ENCODE measurements at regions not wholly inside any gene's neighbourhood (a gene's known extent, or its start where the extent isn't known, plus 50 kb on each side); places are given as distances from the start of the nearest gene placed in this dataset.
"Not testable (repeated sequence)": the region's sequence is repeated elsewhere in the genome, so short reads cannot be mapped to it uniquely, and the experiment has no call there.

DNA sequence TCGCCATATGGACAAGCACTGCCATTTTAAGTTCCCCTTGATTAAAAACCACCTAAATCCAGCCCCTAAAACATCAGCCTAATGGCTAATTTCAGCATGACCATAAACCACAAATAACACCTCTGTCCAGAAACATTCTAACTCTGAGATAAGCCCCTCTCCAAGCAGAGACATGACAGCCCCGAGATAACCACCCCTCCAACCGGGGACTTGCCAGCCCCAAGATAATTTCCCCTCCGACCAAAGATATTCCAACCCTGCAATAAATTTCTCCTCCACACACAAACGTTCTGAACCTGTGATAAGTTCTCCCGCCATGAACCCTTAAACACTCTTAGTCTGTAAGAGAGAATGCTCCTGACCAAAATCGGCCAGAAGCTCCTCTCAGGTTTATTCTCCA lies 586.8 kb downstream of the EDEM1 start:
- WGBS (ENCODE audit: insufficient coverage) = 83% methylated on average over 7 of the region's 7 CpGs
- TF ChIP-seq, protein P1, sequence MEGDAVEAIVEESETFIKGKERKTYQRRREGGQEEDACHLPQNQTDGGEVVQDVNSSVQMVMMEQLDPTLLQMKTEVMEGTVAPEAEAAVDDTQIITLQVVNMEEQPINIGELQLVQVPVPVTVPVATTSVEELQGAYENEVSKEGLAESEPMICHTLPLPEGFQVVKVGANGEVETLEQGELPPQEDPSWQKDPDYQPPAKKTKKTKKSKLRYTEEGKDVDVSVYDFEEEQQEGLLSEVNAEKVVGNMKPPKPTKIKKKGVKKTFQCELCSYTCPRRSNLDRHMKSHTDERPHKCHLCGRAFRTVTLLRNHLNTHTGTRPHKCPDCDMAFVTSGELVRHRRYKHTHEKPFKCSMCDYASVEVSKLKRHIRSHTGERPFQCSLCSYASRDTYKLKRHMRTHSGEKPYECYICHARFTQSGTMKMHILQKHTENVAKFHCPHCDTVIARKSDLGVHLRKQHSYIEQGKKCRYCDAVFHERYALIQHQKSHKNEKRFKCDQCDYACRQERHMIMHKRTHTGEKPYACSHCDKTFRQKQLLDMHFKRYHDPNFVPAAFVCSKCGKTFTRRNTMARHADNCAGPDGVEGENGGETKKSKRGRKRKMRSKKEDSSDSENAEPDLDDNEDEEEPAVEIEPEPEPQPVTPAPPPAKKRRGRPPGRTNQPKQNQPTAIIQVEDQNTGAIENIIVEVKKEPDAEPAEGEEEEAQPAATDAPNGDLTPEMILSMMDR (IDR thresholded peaks at IDR 0.05) = no peak

DNA sequence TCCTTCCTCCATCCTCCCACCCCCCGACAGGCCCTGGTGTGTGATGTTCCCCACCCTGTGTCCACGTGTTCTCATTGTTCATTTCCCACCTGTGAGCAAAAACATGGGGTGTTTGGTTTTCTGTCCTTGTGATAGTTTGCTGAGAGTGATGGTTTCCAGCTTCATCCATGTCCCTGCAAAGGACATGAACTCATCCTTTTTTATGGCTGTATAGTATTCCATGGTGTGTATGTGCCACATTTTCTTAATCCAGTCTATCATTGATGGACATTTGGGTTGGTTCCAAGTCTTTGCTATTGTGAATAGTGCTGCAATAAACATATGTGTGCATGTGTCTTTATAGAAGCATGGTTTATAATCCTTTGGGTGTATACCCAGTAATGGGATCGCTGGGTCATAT lies 587.6 kb downstream of the EDEM1 start:
- H3K9me3 ChIP-seq (ENCODE audit: control insufficient read depth, insufficient read depth, low read length); H3K4me3 ChIP-seq (ENCODE audit: low read length); H3K27ac Mint-ChIP-seq; H3K36me3 ChIP-seq (ENCODE audit: control insufficient read depth, insufficient read depth, low read length); H3K27ac ChIP-seq (ENCODE audit: low read length); H3K36me3 Mint-ChIP-seq; H3K4me3 Mint-ChIP-seq; H3K27me3 Mint-ChIP-seq (ENCODE audit: low read depth in 2 of 2); H3K4me1 ChIP-seq (ENCODE audit: control insufficient read depth, insufficient read depth, low read length); intact Hi-C loops (cut with micrococcal nuclease); H3K4me1 Mint-ChIP-seq; ATAC-seq; DNase-seq; H3K27me3 ChIP-seq (ENCODE audit: control insufficient read depth, insufficient read depth, low read length): not testable (repeated sequence)
- 100% methylated on average over 2 of the region's 3 CpGs for WGBS (ENCODE audit: insufficient coverage)
- peaks cover 4 to 12% of the 10 kb centered on the region in 2 donors for H3K9me3 Mint-ChIP-seq

More for the DNA sequence above, 586.8 kb downstream of the EDEM1 start:
- intact Hi-C loops (cut with micrococcal nuclease) = no loop called here
- Histone ChIP-seq H3K27me3 (ENCODE audit: control insufficient read depth, insufficient read depth, low read length) (no peaks in the 10 kb centered on the region), H3K27ac (ENCODE audit: low read length) (no peak overlapping the region), H3K4me3 (ENCODE audit: low read length) (no peak overlapping the region), H3K4me1 (ENCODE audit: control insufficient read depth, insufficient read depth, low read length) (no peaks in the 10 kb centered on the region), H3K36me3 (ENCODE audit: control insufficient read depth, insufficient read depth, low read length) (no peaks in the 10 kb centered on the region), H3K9me3 (ENCODE audit: control insufficient read depth, insufficient read depth, low read length) (no peaks in the 10 kb centered on the region)
- ATAC-seq (no peak), DNase-seq (no peak)
- Mint-ChIP-seq H3K9me3 (peaks cover 4 to 12% of the 10 kb centered on the region in 2 donors), H3K27me3 (ENCODE audit: low read depth in 2 of 2) (no peaks in the 10 kb centered on the region), H3K27ac (no peak overlapping the region), H3K4me3 (no peak overlapping the region), H3K36me3 (no peaks in the 10 kb centered on the region), H3K4me1 (no peaks in the 10 kb centered on the region)

DNA sequence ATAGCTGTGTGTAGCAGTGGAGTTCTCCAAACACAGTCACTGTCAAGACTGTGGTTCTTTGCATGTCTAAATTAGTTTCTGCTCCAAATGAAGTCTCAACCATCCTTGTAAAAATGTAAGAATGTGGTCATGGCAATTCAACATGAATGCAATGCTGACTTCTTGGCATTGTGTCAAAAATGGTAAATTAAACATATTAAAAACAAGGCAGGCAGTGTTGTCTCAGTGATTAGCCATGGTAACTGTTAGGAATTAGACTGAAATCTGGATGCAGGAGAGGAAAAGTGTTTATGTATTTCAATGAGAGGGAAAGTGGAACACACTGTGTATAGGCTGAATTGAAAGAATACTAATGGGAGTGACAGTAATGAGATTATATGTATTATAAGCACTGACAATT lies 597.2 kb downstream of the EDEM1 start:
- Mint-ChIP-seq H3K27ac (no peak overlapping the region), H3K4me3 (no peak overlapping the region), H3K9me3 (peaks cover 4 to 5% of the 10 kb centered on the region in 2 donors), H3K4me1 (no peaks in the 10 kb centered on the region), H3K27me3 (ENCODE audit: low read depth in 2 of 2) (no peaks in the 10 kb centered on the region), H3K36me3 (no peaks in the 10 kb centered on the region)
- H3K27ac ChIP-seq (ENCODE audit: low read length) = no peak overlapping the region
- no peaks in the 10 kb centered on the region for H3K36me3 ChIP-seq (ENCODE audit: control insufficient read depth, insufficient read depth, low read length)
- no peaks in the 10 kb centered on the region for H3K4me1 ChIP-seq (ENCODE audit: control insufficient read depth, insufficient read depth, low read length)
- H3K4me3 ChIP-seq (ENCODE audit: low read length) = no peak overlapping the region
- no peaks in the 10 kb centered on the region for H3K27me3 ChIP-seq (ENCODE audit: control insufficient read depth, insufficient read depth, low read length)
- TF ChIP-seq, protein P1 (IDR thresholded peaks at IDR 0.05) = no peak
- ATAC-seq = no peak
- H3K9me3 ChIP-seq (ENCODE audit: control insufficient read depth, insufficient read depth, low read length) = no peaks in the 10 kb centered on the region
- intact Hi-C loops (cut with micrococcal nuclease) = no loop called here
- no peak for DNase-seq

DNA sequence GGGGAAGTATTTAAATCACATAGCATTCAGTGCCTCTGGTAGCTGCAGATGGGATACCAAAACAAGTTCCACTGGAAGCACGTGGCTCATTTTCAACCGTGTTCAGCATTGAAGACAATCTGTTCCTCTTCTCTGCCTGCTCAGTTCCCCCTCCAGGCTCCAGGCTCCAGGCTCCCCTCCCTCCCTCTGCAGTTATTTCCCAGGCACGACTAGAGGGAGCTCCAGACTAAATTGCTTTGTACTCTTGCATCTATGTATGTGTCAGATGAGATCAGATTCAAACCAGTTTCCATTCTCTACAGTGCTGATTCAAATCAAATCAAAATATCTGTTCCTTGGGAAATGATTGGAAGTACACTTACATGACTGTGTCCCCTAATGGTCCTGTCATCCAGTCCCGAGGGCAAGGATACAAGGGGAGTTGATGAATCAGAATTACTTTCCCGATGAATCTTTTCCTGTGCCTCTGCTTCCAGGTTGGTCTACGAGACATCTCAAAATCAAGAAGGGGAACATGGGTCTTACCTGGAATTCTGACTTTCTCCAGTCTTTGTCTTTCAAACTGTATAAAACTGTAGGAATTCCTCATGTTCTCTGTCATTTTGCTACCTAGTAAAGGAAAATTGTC lies 600.5 kb downstream of the EDEM1 start:
- TF ChIP-seq, protein P1 (IDR thresholded peaks at IDR 0.05) = no peak
- DNase-seq (no peak), ATAC-seq (no peak)
- H3K27me3 ChIP-seq (ENCODE audit: control insufficient read depth, insufficient read depth, low read length) = no peaks in the 10 kb centered on the region
- H3K36me3 ChIP-seq (ENCODE audit: control insufficient read depth, insufficient read depth, low read length) = no peaks in the 10 kb centered on the region
- Mint-ChIP-seq H3K4me1 (no peaks in the 10 kb centered on the region), H3K27ac (no peak overlapping the region), H3K4me3 (no peak overlapping the region), H3K27me3 (ENCODE audit: low read depth in 2 of 2) (no peaks in the 10 kb centered on the region), H3K9me3 (peaks cover 3 to 7% of the 10 kb centered on the region in 2 donors), H3K36me3 (no peaks in the 10 kb centered on the region)
- WGBS (ENCODE audit: insufficient coverage) = 36% methylated on average over 6 of the region's 6 CpGs
- H3K4me3 ChIP-seq (ENCODE audit: low read length) = no peak overlapping the region
- intact Hi-C loops (cut with micrococcal nuclease) = no loop called here
- H3K4me1 ChIP-seq (ENCODE audit: control insufficient read depth, insufficient read depth, low read length) = no peaks in the 10 kb centered on the region
- no peak overlapping the region for H3K27ac ChIP-seq (ENCODE audit: low read length)
- no peaks in the 10 kb centered on the region for H3K9me3 ChIP-seq (ENCODE audit: control insufficient read depth, insufficient read depth, low read length)

Measured in natural killer cell (primary cell).